HG02798 (cell line): ENCODE measurements at regions not wholly inside any gene's neighbourhood (a gene's known extent, or its start where the extent isn't known, plus 50 kb on each side); places are given as distances from the start of the nearest gene placed in this dataset.

Source experiments
- ATAC-seq: cut with Tn5 transposase; IDR thresholded peaks from one replicate; pipeline ENCODE4 v1.9.1; 2021; ENCODE audit warnings: mild to moderate bottlenecking; ENCODE audit not compliant: unreplicated experiment, poor library complexity

DNA sequence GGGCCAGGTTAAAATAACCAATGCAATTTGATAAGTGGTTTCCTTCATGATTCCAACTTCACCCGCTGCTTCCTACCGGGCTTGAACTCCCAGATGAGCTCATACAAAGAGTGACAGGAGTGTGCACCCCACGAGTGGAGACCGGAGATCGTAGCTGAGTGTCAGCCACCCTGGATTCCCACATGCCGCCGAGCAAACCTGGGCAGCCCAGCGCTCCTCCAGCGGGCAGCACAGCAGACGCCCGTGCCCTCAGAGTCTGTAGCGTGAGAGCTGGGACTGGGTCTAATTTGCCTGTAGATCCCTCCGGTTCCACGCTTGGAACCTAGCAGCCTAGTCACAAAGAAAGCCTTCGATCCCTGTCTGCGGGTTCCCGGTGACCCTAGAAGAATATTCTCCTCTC, 476.1 kb upstream of the MGMT start:
- ATAC-seq, result no peak

DNA sequence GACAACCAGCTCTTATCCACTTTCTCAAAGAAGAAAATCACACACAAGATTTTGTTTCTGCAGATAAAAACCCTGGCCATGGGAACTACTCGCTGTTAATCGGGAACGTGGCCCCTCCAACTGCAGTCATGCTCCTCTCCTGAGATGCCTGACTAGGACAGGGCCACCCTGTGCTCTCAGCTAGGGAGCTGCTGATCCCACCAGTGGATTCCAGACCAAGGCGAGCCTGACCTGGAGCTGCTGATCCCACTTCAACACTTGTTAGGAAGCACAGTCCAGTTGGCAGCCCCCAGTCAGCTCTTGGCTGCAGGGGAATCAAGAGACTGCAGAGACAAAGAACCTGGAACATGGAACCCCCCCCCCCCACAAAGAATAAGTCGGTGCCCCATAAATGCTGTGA, 474.3 kb upstream of the MGMT start:
- ATAC-seq, result no peak

DNA sequence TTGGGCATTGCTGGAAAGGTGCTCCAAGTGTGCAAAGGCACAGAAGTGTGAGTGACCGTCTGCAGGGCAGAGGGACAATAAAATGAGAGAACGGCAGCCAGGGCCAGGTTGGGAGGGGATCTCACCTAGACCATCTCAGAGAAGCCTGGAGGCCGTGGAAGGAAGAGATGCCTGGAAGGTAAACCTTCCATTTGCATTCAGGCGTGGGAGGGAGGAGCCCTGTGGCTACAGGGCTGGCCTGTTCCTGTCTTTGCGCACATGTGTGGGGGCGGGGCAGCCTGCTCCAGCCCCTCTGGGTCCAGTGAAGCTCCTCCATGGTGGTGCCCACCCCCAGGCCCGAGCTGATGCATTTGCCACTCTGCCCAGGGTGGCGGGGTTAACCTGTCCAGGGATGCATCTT, 473.6 kb upstream of the MGMT start:
- no peak for ATAC-seq

DNA sequence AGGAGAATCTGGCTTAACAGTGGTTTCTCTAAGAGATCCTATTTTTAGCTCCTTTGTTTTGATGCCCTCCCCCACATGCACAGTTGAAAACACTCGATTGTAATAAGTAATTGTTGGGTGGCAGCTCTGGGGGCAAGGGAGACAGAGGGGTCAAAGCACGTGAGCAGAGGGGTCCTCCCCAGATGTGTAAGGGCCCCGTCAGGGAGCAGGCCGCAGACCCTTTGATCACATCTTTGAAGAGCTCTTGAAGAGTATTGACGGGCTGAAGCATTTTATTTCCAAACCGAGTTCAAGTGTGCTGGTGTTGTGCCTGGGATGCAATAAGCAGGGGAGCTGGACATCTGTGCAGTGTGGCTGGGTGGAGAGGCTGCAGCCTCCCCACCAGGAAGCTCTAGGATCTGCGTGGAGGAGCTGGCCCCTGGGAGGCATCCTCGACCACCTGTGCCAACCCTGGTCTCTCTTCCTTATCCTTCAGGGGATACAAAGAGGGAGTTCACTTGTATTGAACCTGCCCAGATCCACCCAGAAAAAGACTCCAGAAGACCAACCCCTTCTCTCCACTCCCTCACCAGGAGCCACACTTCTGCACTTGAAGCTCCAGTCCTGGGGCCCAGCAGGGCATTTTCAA, 473.0 kb upstream of the MGMT start:
- no peak for ATAC-seq

DNA sequence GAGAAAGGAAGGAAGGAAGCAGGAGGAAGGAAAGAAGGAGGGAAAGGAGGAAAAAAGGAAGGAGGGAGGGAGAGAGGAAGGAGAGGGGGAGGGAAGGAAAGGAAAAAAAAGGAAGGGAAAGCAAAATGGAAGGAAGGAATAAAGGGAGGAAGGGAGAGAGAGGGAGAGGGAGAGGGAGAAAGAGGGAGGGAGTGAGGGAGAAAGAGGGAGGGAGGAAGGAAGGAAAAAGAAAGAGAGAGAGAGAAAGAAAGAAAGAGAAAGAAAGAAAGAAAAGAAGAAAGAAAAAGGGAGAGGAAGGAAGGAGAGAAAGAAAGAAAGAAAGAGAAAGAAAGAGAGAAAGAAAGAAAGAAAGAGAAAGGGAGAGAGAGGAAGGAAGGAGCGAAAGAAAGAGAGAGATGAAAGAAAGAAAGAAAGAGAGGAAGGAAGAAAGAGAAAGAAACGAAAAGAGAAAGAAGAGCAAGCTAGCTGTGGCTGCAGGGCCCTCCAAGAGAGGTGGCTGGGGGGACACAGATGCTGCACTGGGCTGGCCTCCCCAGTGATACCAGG, 472.4 kb upstream of the MGMT start:
- no peak for ATAC-seq

DNA sequence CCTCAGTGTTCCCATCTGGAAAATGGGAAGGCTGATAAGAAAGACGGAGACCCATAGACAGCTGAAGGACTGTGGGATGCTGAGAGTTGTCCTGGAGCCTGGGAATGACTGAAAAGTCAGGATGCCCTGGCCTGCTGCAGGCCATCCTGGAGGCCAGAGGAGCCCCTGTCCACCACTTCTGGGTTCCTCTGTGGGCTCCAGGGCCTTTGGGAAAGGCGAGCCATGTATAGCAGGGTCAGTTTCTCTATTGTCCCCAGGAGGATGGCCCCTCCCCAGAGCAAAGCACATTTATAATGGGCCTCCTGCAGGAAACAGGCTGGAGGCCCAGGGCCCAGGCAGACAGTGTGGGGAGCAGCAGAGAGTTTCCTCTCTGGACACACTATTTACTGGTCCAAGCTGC, 471.4 kb upstream of the MGMT start:
- ATAC-seq, result no peak

DNA sequence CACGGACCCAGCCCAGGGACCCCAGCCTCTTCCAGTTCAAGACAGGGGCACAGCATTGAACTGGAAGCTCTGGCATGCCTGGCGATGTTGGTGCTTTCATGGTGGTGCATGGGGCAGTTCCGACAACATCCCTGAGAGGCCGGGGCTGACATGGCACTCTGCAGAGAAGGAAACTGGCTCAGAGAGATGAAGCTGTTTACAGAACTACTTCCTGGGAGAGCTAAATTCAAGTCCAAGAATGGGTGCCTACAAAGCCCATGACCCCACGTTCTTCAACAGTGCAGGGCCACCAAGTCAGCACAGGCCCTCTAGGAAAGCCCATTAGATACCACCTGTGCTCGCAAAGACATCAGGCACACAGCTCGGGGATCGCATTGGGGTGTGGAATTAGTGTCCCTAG, 470.9 kb upstream of the MGMT start:
- ATAC-seq, result no peak

DNA sequence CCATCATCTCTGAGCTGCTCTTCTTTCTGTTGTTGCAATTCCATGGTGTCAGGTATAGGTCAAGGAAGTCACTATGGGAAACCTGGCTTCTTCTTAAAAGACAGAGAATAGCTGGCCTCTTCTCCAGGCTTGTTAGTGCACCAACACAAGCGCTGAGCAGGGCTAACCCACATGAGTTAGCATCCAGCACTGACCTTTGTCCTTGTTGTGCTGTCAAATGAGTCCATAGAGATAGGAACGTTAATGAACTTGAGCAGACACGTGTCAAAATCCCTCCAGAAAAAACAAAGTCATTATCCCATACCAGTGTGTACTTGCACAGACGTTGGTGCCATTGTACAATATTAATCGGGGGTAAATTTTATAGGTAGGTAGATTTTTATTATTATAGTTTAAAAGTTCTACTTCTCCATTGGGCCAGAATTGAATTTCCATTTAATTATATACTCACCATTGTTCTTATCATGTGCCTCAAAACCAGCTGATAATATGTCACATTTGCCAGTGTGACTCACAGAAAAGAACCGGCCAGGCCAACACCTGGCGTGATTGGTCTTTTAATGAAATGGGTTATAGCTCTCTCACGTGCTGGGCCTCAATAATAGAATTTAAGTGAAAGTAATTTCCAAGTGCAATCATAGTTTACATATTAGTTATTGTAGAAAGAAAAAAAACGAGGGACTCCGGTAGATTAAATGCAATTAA, 468.8 kb upstream of the MGMT start:
- no peak for ATAC-seq

DNA sequence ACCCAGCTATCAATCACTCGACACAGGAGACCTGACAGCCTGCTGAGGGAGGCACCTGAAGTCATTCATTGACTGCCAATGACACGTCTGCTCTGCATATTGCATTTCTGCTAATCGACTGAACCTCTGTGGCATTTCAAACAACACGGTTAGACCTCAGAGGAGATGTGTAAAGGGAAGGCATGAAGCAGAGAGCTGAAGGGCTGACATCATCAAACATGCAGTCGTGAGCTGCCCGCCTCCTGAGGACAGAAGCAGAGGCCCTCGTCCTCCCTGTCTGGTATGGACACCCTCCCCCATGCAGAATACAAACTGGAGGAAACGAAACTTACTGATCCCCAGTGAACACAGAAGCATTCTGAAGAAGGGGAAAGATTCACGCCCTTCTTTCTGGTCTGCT, 462.6 kb upstream of the MGMT start:
- no peak for ATAC-seq

DNA sequence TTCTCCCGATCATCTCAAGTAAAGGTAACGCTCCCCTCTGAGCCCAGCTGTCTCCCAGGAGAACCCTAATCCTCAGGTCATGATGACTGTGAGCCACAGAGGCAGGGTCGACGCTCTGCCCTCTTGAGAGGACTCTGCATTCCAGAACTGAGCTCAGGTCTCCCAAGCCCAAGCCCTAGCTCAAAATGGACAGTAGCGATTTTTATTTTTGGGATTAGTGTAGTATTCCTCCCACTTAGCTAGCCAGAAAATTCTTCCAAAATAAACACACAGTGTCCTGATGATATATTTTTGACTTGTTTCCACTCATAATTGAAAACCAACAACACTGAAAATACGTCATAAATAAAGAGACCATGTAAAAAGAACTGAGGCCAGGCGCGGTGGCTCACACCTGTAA, 462.0 kb upstream of the MGMT start:
- ATAC-seq, result no peak

DNA sequence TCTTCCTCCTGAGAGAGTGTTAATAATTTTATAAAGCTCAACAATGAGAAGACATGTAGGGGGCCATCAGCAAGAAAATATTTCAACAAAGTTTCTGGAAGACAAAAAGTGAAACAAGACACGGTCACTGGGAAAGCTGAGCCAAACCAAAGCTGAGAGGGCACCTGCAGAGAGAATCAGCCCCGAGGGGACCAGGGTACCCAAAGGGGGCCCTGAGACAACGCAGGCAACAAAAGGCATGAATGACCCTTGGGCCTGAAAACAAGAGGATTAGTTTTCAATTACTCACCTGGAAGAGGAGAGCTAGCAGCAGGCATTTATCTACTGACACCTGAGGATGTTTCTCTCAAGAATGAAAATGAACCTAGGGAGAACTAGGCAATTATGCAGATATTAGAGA, 461.2 kb upstream of the MGMT start:
- no peak for ATAC-seq

DNA sequence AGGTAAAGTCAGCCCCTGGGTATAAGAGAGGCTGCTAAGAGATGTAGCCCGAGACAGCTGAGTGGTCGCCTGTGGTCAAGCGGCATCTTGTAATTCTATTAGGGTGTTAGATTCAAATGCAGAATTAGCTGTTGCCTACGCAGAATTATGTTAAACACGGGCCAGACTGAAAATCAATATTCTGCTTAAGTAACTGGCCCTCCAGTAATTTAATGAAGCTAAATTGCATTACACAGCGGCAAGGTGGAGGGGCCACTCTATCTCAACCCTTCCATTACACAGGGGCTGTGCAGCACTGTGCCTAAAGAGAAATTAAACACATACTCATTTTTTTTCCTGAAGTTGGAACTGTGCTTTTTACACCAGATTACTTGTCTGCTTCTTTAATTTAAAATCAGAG, 448.5 kb upstream of the MGMT start:
- no peak for ATAC-seq

DNA sequence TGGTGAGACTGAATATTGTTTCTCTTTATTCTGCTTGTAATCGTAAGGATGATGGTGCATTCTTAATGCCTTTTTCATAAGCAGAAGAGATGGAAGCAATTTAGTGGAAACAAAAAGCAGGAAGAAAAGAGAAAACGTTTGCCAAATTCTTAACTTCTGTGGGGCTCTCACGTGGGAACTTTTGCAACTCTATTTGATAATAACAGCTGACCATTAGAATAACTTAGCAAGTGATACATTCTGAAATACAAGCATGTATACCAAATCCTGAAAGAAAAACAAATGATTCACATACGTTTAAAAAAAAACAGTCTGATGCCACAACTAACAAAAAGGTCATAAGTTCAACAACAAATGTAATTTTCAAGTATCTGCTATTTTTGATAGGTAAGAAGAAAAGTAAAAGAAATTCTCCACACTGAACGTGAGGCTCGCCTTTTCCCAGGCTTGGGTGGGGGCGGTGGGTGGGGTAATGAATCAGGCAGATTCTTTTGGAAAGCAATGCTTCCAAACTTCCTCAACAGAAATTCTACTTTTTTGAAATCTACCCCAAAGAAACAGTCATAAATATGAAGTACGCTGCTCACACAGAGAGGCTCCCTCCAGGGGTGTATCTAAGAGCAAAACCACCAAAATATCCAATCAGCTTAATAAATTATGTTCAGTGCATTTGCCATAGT, 446.2 kb upstream of the MGMT start:
- no peak for ATAC-seq

DNA sequence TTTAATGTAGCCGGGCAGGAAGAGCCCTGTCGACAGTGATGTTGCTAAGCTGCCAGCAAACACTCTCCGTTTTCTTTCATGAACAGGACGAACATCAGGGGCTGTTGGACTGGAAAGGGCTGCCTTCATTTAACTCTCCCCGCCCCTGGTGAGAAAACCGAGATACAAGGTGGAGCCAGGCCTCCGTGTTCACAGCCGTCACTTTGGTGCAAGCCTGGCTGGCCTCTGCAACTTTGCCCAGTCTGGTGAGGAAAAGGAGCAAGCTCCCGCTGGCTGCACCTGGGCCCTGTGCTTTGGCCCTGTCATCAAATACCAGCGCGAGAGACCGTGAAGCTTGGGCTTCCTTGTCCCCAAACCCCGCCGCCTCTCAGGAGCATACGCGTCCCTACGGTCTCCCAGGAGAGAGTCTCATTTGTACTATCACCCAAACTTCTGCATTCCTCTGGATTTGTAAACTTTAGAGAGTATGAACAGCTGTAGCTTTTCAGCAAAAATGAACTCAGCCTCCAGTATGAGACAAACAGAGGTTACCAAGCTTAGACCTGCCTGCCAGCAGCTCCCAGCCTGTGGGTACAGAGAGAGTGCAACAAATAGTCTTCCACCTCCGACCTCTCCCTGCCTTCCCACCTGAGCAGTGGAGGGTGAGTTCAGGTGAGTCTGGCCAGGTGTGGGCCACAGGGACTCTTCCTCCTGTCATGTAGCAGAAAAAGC, 445.3 kb upstream of the MGMT start:
- no peak for ATAC-seq

DNA sequence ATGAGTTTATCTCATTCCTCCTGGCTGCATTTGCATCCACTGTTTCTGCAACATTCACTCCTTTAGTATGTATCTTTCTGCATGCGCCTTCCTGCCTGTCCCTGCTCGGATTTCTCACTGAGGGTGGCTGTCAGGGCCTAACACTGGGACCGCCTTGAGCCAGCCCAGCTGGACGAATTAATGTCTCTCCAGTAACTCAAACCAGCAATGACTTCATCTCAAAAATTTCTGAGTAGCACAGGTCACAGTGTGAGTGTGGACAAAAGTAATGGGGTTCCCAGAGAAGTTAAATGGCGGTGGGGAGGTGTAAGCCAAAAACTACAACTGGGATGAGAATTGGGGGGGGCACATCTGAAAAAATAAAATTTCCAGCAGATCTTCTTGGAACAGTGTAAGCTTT, 444.0 kb upstream of the MGMT start:
- ATAC-seq, result no peak

DNA sequence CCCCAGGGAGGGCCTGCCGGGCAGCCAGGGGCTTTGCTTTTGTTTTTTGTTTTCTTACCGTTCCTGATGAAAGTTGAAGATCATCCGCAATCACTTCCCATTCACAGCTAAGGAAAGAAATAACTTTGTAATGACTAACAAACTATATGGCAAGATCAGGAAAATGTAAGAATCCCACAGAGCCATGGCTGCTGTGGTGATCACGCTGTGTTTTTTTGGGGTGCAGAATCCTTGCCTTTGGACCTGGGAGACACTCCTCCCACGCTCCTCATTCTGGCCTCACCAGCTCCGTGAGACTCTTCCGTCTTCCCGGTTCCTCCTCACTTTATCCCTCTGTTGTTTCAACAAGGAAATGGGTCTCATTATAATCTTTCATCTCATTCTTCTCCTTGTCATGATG, 443.0 kb upstream of the MGMT start:
- ATAC-seq, result no peak

DNA sequence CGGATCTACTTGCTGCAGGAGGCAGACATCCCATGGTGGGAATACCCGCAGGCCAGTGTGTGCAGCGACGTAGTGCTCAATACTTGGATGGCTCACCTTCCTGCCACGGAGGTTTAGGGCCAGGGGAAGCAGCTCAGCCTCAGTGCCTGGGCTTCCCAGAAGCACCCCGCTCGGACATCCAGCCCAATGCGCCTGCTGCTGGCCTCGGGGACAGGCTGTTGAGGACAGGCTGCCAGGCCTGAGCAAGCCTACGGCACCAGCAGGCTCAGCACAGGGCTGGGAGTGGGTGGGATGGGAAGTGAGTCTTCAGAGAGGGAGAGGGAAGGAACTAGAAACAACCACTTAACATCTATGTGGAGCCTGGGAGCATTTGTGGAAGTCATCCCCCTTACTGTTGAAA, 441.3 kb upstream of the MGMT start:
- no peak for ATAC-seq

DNA sequence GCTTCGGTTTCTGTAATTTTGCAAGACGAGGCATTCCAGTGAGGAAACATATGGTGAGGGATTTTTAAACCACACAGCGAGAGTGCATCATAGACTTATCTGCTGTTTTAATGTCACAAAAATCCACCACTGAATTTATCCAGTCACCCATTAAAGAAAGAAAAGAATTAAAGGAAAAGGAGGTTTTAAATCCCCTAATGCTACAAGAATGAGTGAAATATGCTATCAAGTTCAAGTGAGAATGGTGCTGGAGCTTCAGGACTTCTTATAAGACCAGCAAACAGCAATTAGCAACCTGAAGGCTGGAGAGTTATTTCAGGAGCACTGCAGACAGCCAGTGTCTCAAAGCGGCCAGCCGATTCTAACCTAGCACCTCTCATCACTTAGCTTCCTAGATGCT, 439.1 kb upstream of the MGMT start:
- no peak for ATAC-seq

DNA sequence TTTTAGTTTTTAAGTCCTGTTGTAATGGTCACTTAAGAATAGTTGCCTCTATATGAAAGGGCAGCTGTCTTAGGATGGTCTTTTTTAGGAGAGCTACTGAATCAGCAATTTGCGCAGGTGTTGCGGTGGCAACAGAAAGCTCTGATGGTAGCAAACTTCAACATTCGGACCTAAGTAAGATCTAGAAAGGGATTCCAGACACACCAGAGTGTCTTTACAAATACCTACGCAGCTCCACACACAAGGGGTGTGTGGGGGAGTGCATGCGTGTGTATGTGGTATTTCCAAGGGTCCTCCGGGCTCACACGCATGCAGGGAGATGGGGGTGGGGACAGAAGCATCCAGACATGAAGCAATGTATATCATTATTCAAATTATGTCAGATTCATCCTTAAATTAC, 438.6 kb upstream of the MGMT start:
- no peak for ATAC-seq

DNA sequence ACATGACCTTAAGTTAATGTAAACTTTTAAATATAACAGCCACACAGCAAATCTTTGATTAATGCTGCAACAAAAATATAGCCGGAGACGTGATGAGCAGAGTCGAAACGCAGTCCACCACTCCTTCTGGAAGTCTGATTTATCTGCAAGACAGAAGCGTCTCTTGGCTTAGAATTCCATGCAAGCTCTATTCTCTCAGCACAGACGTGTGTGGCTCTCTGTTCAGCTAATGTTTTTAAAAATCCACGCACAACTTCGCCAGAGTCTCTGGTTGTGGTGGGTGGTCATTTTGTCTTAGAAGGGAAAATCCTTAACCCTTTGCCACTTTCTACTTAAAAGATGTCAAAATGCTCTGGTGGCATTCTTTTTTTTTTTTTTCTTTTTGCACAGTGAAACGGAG, 438.0 kb upstream of the MGMT start:
- no peak for ATAC-seq
